Heart left ventricle (tissue), 16 donors: ENCODE measurements at regions not wholly inside any gene's neighbourhood (a gene's known extent, or its start where the extent isn't known, plus 50 kb on each side); places are given as distances from the start of the nearest gene placed in this dataset.

ENCODE experiments used
- ATAC-seq, 4 donors: fragments of 200-7000 bp; cut with Tn5 transposase; one replicate each; pipeline ENCODE4 v1.9.1; 2020 to 2022; ENCODE audit warnings: moderate library complexity in 4 of 4, mild to moderate bottlenecking in 3 of 4, moderate number of reproducible peaks in 1 of 4
- DNase-seq, 5 donors: peaks; one replicate each; pipeline ENCODE4 v3.0.0-alpha.2; 2020
- H3K27ac ChIP-seq, 12 donors: fragments of 200-600 bp; sonication (generic) in 4 of 12; one replicate each; pipeline versions ENCODE4 v1.5.0 to v1.8.0; 2016 to 2022; ENCODE audit warnings: mild to moderate bottlenecking in 2 of 12
- H3K27me3 ChIP-seq, 9 donors: fragments of 200-600 bp; sonication (generic) in 2 of 9; one replicate each; pipeline versions ENCODE4 v1.5.1 to v1.8.0; 2016 to 2022; ENCODE audit warnings: mild to moderate bottlenecking in 3 of 9
- H3K36me3 ChIP-seq, 9 donors: fragments of 200-600 bp; sonication (generic) in 2 of 9; one replicate each; pipeline versions ENCODE4 v1.5.0 to v1.8.0; 2018 to 2022; ENCODE audit warnings: mild to moderate bottlenecking in 2 of 9
- H3K4me1 ChIP-seq, 12 donors: fragments of 200-600 bp; sonication (generic) in 4 of 12; one replicate each; pipeline versions ENCODE4 v1.5.0 to v1.8.0; 2016 to 2022; ENCODE audit warnings: mild to moderate bottlenecking in 3 of 12
- H3K4me3 ChIP-seq, 12 donors: fragments of 200-600 bp; sonication (generic) in 4 of 12; one replicate each; pipeline versions ENCODE4 v1.5.0 to v1.8.0; 2017 to 2022; ENCODE audit warnings: mild to moderate bottlenecking in 9 of 12, moderate library complexity in 4 of 12
- H3K9me3 ChIP-seq, 12 donors: fragments of 200-600 bp; sonication (generic) in 4 of 12; one replicate each; pipeline versions ENCODE4 v1.5.0 to v1.8.0; 2016 to 2022; ENCODE audit warnings: mild to moderate bottlenecking in 1 of 12
- CTCF ChIP-seq, 12 donors: fragments of 200-600 bp; sonication (generic) in 4 of 12; IDR thresholded peaks; one replicate each; pipeline versions ENCODE4 v1.5.0 to v1.8.0; 2018 to 2022; ENCODE audit warnings: antibody characterized with exemption in 12 of 12, mild to moderate bottlenecking in 5 of 12
- POLR2A ChIP-seq, 2 donors: fragments of 450-650 bp; IDR thresholded peaks; one replicate each; pipeline ENCODE4 v1.6.1; 2017; ENCODE audit warnings: antibody characterized with exemption in 2 of 2, mild to moderate bottlenecking in 2 of 2, moderate library complexity in 2 of 2
- WGBS, 4 donors: extraction: QIAGEN DNeasy Blood & Tissue Kit in 2 of 4; methylation state at CpG; one replicate each; pipeline versions ENCODE4 v1.1.5 to v1.1.7; 2013 to 2018; 5-methylcytosine and 5-hydroxymethylcytosine counted together
- intact Hi-C, 10 donors: fragments of 100-400 bp; cut with DNase I; formaldehyde crosslinking; loops; one replicate each; pipeline versions ENCODE4 v1.11.1 to v1.14.2; 2022
- donor health status: ischemic (EF 13 %, LVEDD 7.1; RV severe dilation, severe dysfunction).
- donor health status: healthy with polysubstance abuse.
- donor health status: DM: no; HTN: yes; CAD: no.
- donor health status: DM: no; HTN: no; CAD: no.
- donor health status: ischemic (EF 25% LVEDD 6.9; RV normal size, moderate dysfunction).
- donor health status: ischemic (EF 25% LVEDD 5.7; RV mildly dilated, moderate dysfunction).
- donor health status: healthy.
- donor health status: DM: yes; HTN: yes; CAD: no.
- donor health status: ischemic (EF 35%, LVEDD 5.7; RV mildly dilated, moderate dysfunction).
- donor health status: nonischemic (EF 11% LVEDD 7.7; RV severe dilation, severe dysfunction).
- donor health status: DM: yes; HTN: yes; CAD: no.
- donor health status: PGD.
- donor health status: ischemic (EF 29% LVEDD 5.4; RV normal size, mild dysfunction).
- donor health status: nonischemic (EF 23%, LVEDD 6.1; RV moderate dilation, normal function).

- intact Hi-C loops = no loop called here
- TF ChIP-seq CTCF (IDR thresholded peaks at IDR 0.05) (no peak), POLR2A (IDR thresholded peaks at IDR 0.05) (no peak)
These were observed 399.0 kb downstream of the HTR1A start for GRCh38 chr5:63563008-63563917.

GRCh38 chr5:63555874-63556273 is 406.4 kb downstream of the HTR1A start:
- intact Hi-C loops = no loop called here
- Histone ChIP-seq H3K4me1 (no peaks in the 10 kb centered on the region), H3K36me3 (no peaks in the 10 kb centered on the region), H3K9me3 (peaks cover 0 to 3% (median 0%) of the 10 kb centered on the region in 12 donors), H3K27me3 (no peaks in the 10 kb centered on the region), H3K4me3 (no peak overlapping the region), H3K27ac (no peak overlapping the region)
- TF ChIP-seq POLR2A (IDR thresholded peaks at IDR 0.05) (no peak), CTCF (IDR thresholded peaks at IDR 0.05) (no peak)
- no peak for DNase-seq
- ATAC-seq = no peak
- WGBS, 4 donors = 67 to 77% (median 72%) methylated on average over 4 of the region's 4 CpGs

More at GRCh38 chr5:63563008-63563917, 399.0 kb downstream of the HTR1A start:
- peaks cover 0 to 28% (median 14%) of the 10 kb centered on the region in 12 donors for H3K9me3 ChIP-seq
- no peaks in the 10 kb centered on the region for H3K4me1 ChIP-seq
- H3K36me3 ChIP-seq = no peaks in the 10 kb centered on the region
- ATAC-seq = no peak
- H3K27me3 ChIP-seq = no peaks in the 10 kb centered on the region
- no peak overlapping the region for H3K27ac ChIP-seq
- 87 to 91% (median 88%) methylated on average over 20 of the region's 20 CpGs for WGBS, 4 donors
- DNase-seq = no peak
- H3K4me3 ChIP-seq = no peak overlapping the region

GRCh38 chr5:63554191-63554590 is 408.1 kb downstream of the HTR1A start:
- 6 to 29% (median 15%) methylated on average over 3 of the region's 3 CpGs for WGBS, 4 donors
- intact Hi-C loops = no loop called here
- H3K27ac ChIP-seq = no peak overlapping the region
- H3K27me3 ChIP-seq = no peaks in the 10 kb centered on the region
- DNase-seq (no peak), ATAC-seq (no peak)
- TF ChIP-seq POLR2A (IDR thresholded peaks at IDR 0.05) = no peak
- no peak for TF ChIP-seq CTCF (IDR thresholded peaks at IDR 0.05)
- no peaks in the 10 kb centered on the region for H3K4me1 ChIP-seq
- H3K36me3 ChIP-seq = no peaks in the 10 kb centered on the region
- no peaks in the 10 kb centered on the region for H3K9me3 ChIP-seq
- H3K4me3 ChIP-seq = no peak overlapping the region

- TF ChIP-seq CTCF (IDR thresholded peaks at IDR 0.05) (no peak), POLR2A (IDR thresholded peaks at IDR 0.05) (no peak)
- ATAC-seq = no peak
- intact Hi-C loops = no loop called here
- H3K27ac ChIP-seq = no peak overlapping the region
- H3K9me3 ChIP-seq = no peaks in the 10 kb centered on the region
- H3K36me3 ChIP-seq = no peaks in the 10 kb centered on the region
- DNase-seq = no peak
- WGBS, 4 donors = 94 to 99% (median 97%) methylated on average over 1 of the region's 1 CpG
- H3K4me1 ChIP-seq = no peaks in the 10 kb centered on the region
- H3K27me3 ChIP-seq = no peaks in the 10 kb centered on the region
- H3K4me3 ChIP-seq = no peak overlapping the region
These were observed 409.2 kb downstream of the HTR1A start for GRCh38 chr5:63553073-63553472.
